ENCODE measurements at regions not wholly inside any gene's neighbourhood (a gene's known extent, or its start where the extent isn't known, plus 50 kb on each side); places are given as distances from the start of the nearest gene placed in this dataset.

DNA sequence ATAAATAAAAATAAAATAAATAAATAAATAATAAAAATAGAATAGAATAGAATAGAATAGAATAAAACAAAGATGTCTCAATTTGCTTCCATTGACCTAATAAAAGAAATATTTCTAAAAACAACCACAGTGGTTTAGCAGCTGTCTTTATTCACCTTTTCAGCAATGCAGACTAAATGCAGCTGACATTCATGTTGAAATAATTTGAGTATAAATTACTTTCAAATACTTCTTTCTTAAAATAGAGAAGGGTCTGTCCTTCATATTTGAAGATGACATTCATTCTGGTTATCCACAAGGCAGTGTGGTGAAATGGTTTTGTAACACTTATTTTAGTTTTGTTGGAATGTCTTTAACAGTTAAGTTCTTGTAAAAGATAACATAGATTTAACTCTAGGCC is 469.4 kb downstream of the IRS1 start:
- H3K4me1 ChIP-seq (ENCODE audit: insufficient read depth, low read length): no peaks in the 10 kb centered on the region; the same call in 1 of the 2 replicates
- no peak overlapping the region for H3K27ac Mint-ChIP-seq
- no peak overlapping the region for H2BK5ac ChIP-seq (ENCODE audit: insufficient read length, low read length)
- H3K36me3 Mint-ChIP-seq (ENCODE audit: insufficient read depth in 1 of 3, low read depth in 3 of 3): no peaks in the 10 kb centered on the region
- H3K9me3 Mint-ChIP-seq: no peaks in the 10 kb centered on the region
- H3K79me1 ChIP-seq (ENCODE audit: insufficient read depth, low read depth, low read length, poor library complexity, severe bottlenecking): no peaks in the 10 kb centered on the region
- H3K4me1 Mint-ChIP-seq: 0 out of 4 replicates have a peak, but pooled peaks cover 0 to 2% of the 10 kb centered on the region in 2 experiments
- TF ChIP-seq, protein P1, sequence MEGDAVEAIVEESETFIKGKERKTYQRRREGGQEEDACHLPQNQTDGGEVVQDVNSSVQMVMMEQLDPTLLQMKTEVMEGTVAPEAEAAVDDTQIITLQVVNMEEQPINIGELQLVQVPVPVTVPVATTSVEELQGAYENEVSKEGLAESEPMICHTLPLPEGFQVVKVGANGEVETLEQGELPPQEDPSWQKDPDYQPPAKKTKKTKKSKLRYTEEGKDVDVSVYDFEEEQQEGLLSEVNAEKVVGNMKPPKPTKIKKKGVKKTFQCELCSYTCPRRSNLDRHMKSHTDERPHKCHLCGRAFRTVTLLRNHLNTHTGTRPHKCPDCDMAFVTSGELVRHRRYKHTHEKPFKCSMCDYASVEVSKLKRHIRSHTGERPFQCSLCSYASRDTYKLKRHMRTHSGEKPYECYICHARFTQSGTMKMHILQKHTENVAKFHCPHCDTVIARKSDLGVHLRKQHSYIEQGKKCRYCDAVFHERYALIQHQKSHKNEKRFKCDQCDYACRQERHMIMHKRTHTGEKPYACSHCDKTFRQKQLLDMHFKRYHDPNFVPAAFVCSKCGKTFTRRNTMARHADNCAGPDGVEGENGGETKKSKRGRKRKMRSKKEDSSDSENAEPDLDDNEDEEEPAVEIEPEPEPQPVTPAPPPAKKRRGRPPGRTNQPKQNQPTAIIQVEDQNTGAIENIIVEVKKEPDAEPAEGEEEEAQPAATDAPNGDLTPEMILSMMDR (conservative IDR thresholded peaks at IDR 0.05): no peak
- DNase-seq: no peak
- no peak overlapping the region for H2BK120ac ChIP-seq (ENCODE audit: low read depth, low read length, poor library complexity, severe bottlenecking)
- no peak overlapping the region for H3K56ac ChIP-seq (ENCODE audit: insufficient read length, low read depth, low read length)
- H2BK12ac ChIP-seq (ENCODE audit: insufficient read length, low read depth, low read length): no peak overlapping the region
- H4K20me1 ChIP-seq (ENCODE audit: control insufficient read depth, insufficient read depth, insufficient read length): no peaks in the 10 kb centered on the region
- H3K23ac ChIP-seq (ENCODE audit: insufficient read length, low read depth, low read length): no peak overlapping the region
- H3K23me2 ChIP-seq (ENCODE audit: insufficient read length, low read depth, low read length, poor library complexity, severe bottlenecking): no peaks in the 10 kb centered on the region
- H3K27me3 Mint-ChIP-seq (ENCODE audit: low read depth): no peaks in the 10 kb centered on the region
- H3T11ph ChIP-seq (ENCODE audit: low read length): no peak overlapping the region
- H2BK15ac ChIP-seq (ENCODE audit: low read depth, low read length): no peak overlapping the region
- H2BK20ac ChIP-seq (ENCODE audit: low read depth, low read length, poor library complexity, severe bottlenecking): no peak overlapping the region
- no peak overlapping the region for H3K9ac ChIP-seq (ENCODE audit: extremely low read depth, insufficient read length, low read length)
- no peaks in the 10 kb centered on the region for H3K79me2 ChIP-seq (ENCODE audit: insufficient read depth, low read length)
- H3K9me3 ChIP-seq (ENCODE audit: control insufficient read depth, low read depth, low read length): no peaks in the 10 kb centered on the region
- no peak overlapping the region for H3K18ac ChIP-seq (ENCODE audit: insufficient read length, low read depth, low read length)
- no peak overlapping the region for H2AK5ac ChIP-seq (ENCODE audit: insufficient read length, low read length)
- H3K4me3 Mint-ChIP-seq: no peak overlapping the region
- H3K27ac ChIP-seq (ENCODE audit: insufficient read length, low read depth, low read length): no peak overlapping the region
- H4K91ac ChIP-seq (ENCODE audit: insufficient read length, low read depth, low read length): no peak overlapping the region
- H4K8ac ChIP-seq (replicated peaks; ENCODE audit: insufficient read length, low read depth, low read length): no peak overlapping the region
- H3K27me3 ChIP-seq (ENCODE audit: insufficient read depth, low read length): no peaks in the 10 kb centered on the region
- no peak overlapping the region for H2AFZ ChIP-seq (ENCODE audit: low read length)
- no peak overlapping the region for H3K4me2 ChIP-seq (ENCODE audit: insufficient read depth, insufficient read length, low read length)
- no peak overlapping the region for H4K5ac ChIP-seq (ENCODE audit: insufficient read length, low read depth, low read length)
- no peak overlapping the region for H3K4ac ChIP-seq (ENCODE audit: low read depth, low read length)
- H3K14ac ChIP-seq (ENCODE audit: insufficient read depth, low read length): no peak overlapping the region

Measured in H9 (cell line).